ENCODE measurements at regions not wholly inside any gene's neighbourhood (a gene's known extent, or its start where the extent isn't known, plus 50 kb on each side); places are given as distances from the start of the nearest gene placed in this dataset.
"Not testable (repeated sequence)": the region's sequence is repeated elsewhere in the genome, so short reads cannot be mapped to it uniquely, and the experiment has no call there.

DNA sequence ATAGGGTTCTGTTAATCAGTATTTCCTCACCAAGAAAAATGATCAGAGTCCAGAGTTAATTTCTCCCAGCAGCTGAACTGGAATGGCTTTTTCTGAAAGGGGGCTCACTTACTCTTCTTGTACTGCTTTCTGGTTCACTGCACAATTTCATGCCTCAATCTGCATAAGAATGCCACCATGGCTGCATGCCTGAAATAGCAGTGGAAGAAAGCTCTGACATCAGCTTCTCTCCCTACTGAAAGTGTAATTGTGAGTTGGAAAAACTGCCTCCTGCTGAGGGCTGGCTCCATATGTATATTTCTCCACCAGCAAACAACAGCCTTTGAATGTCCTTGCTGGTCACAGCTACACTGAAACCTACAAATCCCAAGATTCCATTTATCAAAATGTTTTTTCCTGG, 1027.2 kb upstream of the GJE1 start:
- Mint-ChIP-seq H3K4me1 (peaks cover 5% of the 10 kb centered on the region), H3K4me3 (no peak overlapping the region), H3K27ac (no peak overlapping the region), H3K9me3 (peaks cover 3% of the 10 kb centered on the region), H3K27me3 (peaks cover 6% of the 10 kb centered on the region), H3K36me3 (no peaks in the 10 kb centered on the region)
- DNase-seq = no peak

DNA sequence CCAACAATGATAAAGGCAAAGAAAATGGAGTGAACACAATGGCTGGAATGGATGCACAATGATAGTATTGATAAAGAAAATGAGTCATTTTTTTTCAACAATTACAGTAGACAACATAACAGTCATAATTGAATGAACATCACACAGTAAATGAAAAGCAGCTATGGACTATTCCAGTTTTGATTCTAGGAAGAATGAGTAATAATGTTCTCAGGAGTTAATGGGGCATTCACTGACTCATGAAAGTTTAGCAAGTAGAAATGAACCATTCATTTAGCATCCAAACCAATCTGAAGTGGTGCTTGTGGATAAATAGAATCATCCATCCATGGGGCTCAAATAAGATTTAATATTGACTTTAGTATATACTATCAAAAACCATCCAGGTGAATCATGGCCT, 1029.5 kb upstream of the GJE1 start:
- H3K9me3 Mint-ChIP-seq = peaks cover 4% of the 10 kb centered on the region
- H3K36me3 Mint-ChIP-seq = no peaks in the 10 kb centered on the region
- H3K4me3 Mint-ChIP-seq = no peak overlapping the region
- peaks cover 14% of the 10 kb centered on the region for H3K27me3 Mint-ChIP-seq
- H3K4me1 Mint-ChIP-seq = peaks cover 5% of the 10 kb centered on the region
- DNase-seq = no peak
- H3K27ac Mint-ChIP-seq = no peak overlapping the region

DNA sequence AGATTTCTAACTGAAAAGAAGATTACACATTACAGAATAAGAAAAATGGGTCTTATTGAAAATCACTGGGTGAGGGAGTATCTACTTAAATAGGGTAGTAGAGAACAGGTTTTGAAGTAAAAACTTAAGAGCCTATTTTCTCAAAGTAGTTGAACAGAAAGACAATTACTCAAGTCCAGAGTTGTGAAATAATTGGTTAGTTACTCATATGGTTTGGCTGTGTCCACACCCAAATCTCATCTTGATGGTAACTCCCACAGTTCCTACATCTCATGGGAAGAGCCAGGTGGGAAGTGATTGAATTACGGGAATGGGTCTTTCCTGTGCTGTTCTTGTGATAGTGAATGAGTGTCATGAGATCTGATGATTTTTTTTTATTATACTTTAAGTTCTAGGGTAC, 1035.3 kb upstream of the GJE1 start:
- DNase-seq = no peak

DNA sequence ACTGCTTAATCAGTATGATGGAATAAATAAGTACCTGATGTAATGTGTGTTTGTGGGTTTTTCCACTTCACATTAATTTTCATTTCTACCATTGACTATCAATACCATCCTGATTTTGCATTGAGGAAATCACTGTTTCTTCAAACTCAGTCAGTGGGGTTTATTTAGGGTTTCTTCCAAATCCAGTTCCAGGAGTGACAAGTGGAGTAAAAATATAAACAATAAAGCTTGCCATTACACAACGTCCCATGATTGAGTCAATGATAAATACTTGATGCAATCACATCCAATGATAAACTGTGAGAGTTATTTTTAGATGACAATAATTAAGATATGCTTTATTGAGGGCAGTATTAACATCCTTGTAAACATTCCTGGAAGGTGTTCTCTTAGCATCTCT, 1037.4 kb upstream of the GJE1 start:
- peaks cover 8% of the 10 kb centered on the region for H3K27me3 Mint-ChIP-seq
- no peaks in the 10 kb centered on the region for H3K4me1 Mint-ChIP-seq
- no peak for DNase-seq
- H3K4me3 Mint-ChIP-seq = no peak overlapping the region
- H3K9me3 Mint-ChIP-seq = peaks cover 1% of the 10 kb centered on the region
- H3K36me3 Mint-ChIP-seq = no peaks in the 10 kb centered on the region
- no peak overlapping the region for H3K27ac Mint-ChIP-seq

More for the DNA sequence above, 1035.3 kb upstream of the GJE1 start:
- Mint-ChIP-seq H3K27me3 (peaks cover 14% of the 10 kb centered on the region), H3K4me1 (no peaks in the 10 kb centered on the region), H3K27ac (no peak overlapping the region), H3K36me3 (no peaks in the 10 kb centered on the region), H3K4me3 (no peak overlapping the region), H3K9me3 (peaks cover 1% of the 10 kb centered on the region)

DNA sequence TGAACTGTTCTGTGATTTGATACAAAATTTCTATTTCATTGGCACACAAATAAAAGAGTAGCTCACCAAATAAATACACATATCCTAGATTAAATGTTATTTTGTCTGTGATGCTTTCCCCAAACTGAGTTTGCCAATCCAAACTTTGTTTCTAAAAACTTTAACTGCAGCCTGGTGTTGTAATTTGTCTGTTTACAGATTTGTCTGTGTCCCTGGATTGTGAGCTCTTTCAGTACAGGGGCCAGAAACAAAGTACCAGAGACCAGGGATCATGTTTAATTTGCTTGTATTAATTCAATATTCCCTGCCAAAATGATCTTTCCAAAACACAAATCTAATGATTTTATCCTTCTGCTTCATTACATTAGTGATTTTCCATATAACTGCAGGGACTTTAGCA, 1044.6 kb upstream of the GJE1 start:
- DNase-seq = no peak
- H3K4me1 Mint-ChIP-seq = no peaks in the 10 kb centered on the region
- H3K9me3 Mint-ChIP-seq = no peaks in the 10 kb centered on the region
- H3K36me3 Mint-ChIP-seq = no peaks in the 10 kb centered on the region
- H3K27me3 Mint-ChIP-seq = no peaks in the 10 kb centered on the region
- H3K27ac Mint-ChIP-seq = no peak overlapping the region
- H3K4me3 Mint-ChIP-seq = no peak overlapping the region

DNA sequence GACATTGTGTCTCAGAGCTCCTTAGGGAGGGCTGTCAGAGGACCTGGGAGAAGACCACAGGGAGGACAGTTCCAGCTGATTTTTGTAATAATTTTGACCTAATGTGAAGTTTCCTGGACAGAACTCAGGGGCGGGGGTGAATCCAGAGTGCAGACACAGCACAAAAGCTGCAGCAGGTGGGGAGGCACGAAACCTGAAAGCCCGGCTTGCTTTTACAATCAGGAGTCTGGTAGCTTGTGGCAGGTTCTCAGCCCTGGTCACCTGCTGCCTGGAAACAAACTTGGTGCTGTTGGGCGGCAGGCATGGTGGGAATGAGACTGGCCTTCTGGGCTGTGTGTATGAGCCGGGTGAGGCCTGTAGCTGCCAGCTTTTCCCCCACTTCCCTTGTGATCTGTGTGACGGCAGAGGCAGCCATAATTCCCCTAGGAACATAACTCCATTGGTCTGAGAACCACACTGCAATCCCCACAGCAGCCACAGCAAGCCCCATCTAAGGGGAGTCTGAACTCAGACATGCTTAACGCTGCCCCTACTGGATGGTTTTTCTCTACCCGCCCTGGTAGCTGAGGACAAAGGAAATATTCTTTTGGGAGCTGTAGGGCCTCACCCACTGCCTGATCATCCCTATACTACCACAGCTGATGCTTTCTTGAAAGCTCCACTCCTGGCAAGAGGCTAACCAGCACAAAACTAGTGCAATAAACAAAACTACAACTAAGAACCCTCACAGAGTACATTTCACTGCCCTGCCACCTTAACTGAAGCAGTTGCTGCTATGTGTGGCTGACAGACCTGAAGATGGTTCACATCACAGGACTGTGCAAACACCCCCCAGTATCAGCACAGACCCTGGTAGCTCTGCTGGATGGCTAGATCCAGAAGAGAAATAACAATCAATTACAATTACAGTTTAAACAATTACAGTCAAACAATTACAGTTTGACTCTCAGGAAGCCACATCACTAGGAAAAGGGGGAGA, 1055.1 kb upstream of the GJE1 start:
- H3K9me3 Mint-ChIP-seq = no peaks in the 10 kb centered on the region
- DNase-seq = peak; percentile 14
- H3K27ac Mint-ChIP-seq = no peak overlapping the region
- no peaks in the 10 kb centered on the region for H3K4me1 Mint-ChIP-seq
- no peak overlapping the region for H3K4me3 Mint-ChIP-seq
- no peaks in the 10 kb centered on the region for H3K36me3 Mint-ChIP-seq
- H3K27me3 Mint-ChIP-seq = peaks cover 6% of the 10 kb centered on the region

DNA sequence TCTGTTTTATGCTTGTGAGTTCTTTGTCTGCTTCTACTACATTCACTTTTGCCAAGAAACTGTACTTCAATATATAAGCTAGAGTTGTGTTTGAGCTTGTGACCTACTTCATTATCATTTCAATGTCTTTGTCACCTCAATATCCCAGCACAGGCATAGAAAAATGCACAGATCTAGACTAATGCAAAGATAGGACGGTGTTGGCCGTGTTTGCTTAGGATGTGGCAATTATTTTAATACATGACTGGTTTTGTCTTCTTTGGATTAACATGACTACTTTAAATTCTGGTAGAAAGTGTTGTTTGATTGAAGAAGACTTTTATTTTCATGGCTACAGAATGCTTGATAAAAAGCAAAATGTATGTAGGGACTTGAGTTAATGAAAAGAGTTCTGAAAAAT, 1075.0 kb upstream of the GJE1 start:
- H3K4me3 Mint-ChIP-seq = no peak overlapping the region
- no peaks in the 10 kb centered on the region for H3K4me1 Mint-ChIP-seq
- no peak for DNase-seq
- no peak overlapping the region for H3K27ac Mint-ChIP-seq
- no peaks in the 10 kb centered on the region for H3K9me3 Mint-ChIP-seq
- peaks cover 11% of the 10 kb centered on the region for H3K27me3 Mint-ChIP-seq
- H3K36me3 Mint-ChIP-seq = no peaks in the 10 kb centered on the region

DNA sequence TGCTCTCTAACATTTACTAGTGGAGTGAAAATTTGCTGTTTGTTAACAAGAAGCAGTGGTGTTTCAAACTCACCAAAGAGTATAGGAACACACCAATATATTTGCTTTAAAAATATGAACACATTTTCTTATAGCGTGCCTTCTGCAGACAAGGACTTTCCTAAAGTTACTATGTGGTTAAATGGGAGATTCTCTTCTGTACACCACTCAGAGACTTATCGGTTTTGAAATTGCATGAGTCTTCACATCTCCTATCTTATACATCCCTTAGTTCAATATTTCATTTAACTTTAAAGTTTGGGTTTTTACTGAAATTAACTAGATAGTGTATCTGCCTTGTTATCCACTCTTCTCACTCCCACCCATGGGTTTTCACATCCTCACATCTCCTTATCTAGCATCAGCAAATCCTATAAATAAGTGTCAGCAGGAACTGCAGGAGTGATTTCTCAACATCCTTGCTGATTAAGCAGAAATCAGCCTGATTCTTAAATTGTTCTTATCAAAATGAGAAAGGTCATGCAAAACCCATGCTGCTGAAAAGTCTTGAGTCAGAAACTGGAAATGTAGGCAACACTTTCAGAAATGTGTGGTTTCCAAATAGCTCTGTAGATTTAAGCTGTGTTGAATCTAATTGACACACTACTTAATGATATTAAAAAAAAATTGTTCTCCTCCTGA, 1075.6 kb upstream of the GJE1 start:
- Mint-ChIP-seq H3K9me3 (no peaks in the 10 kb centered on the region), H3K4me1 (no peaks in the 10 kb centered on the region), H3K27me3 (peaks cover 8% of the 10 kb centered on the region), H3K27ac (no peak overlapping the region), H3K36me3 (no peaks in the 10 kb centered on the region), H3K4me3 (no peak overlapping the region)
- DNase-seq = no peak

DNA sequence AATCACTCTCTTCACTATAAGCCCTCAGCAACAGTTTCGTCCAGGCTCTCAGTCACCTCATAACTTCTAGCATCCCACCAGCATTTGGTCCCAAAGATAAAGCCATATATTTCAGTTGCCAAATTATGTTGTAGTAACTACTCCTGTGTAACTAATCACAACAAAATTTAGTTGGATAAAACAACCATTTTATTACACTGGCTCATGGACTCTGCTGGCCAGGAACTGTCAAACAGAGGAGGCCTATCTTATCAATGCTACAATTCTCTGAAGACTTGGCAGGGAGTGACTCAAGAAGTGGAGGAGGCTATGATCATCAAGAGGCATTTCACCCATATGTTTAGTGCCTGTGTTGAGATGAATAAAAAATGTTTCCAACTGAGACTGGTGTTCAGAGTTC, 1082.3 kb upstream of the GJE1 start:
- Mint-ChIP-seq H3K36me3 (no peaks in the 10 kb centered on the region), H3K9me3 (no peaks in the 10 kb centered on the region), H3K27me3 (peaks cover 4% of the 10 kb centered on the region), H3K4me3 (no peak overlapping the region), H3K4me1 (no peaks in the 10 kb centered on the region), H3K27ac (no peak overlapping the region)
- no peak for DNase-seq

DNA sequence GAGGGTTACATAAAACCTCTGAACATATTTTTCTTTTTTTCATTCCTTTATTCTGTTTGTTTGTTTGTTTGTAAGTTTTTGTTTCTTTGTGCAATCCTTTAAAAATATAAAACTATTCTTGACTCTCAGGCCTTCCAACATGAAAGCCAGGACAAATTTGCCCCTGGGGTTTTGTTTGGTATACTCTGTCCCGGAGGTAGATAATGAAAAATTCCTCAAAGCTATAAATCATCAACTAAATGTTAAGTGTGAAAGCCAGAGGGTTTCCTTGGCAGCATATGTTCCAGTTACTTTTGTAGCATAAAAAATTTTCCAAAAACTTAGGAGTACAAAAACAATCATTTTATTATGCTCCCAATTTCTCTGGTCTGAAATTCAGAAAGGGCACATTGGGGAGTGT, 1084.3 kb upstream of the GJE1 start:
- Mint-ChIP-seq H3K36me3 (no peaks in the 10 kb centered on the region), H3K4me1 (no peaks in the 10 kb centered on the region), H3K27ac (no peak overlapping the region), H3K4me3 (no peak overlapping the region), H3K27me3 (peaks cover 4% of the 10 kb centered on the region), H3K9me3 (no peaks in the 10 kb centered on the region)
- no peak for DNase-seq

DNA sequence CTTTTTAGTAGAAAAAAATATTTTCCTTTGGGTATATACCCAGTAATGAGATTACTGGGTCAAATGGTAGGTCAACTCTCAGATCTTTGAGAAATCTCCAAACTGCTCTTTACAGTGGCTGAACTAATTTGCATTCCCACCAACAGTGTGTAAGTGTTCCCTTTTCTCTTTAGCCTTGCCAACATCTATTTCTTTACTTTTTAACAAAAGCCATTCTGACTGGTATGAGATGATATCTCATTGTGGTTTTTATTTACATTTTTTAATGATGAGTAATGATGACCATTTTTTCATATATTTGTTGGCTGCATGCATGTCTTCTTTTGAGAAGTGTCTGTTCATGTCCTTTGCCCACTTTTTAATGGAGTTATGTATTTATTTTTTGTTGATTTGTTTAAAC, 1086.2 kb upstream of the GJE1 start:
- not testable (repeated sequence) for H3K27me3 Mint-ChIP-seq, H3K27ac Mint-ChIP-seq, H3K4me3 Mint-ChIP-seq, H3K9me3 Mint-ChIP-seq, DNase-seq, H3K4me1 Mint-ChIP-seq, H3K36me3 Mint-ChIP-seq

DNA sequence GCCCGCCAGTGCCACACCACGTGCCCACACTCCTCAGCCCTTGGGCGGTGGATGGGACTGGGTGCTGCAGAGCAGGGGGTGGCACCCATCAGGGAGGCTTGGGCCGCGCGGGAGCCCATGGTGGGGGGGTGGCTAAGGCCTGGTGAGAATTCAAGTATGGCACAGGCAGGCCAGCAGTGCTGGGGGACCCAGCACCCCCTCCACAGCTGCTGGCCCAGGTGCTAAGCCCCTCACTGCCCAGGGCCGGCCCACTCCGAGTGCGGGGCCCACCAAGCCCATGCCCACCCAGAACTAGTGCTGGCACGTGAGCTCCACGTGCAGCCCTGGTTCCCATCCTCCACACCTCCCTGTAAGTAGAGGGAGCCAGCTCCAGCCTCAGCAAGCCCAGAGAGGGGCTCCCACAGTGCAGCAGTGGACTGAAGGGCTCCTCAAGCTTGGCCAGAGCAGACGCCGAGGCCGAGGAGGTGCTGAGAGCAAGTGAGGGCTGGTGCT, 1091.1 kb upstream of the GJE1 start:
- no peaks in the 10 kb centered on the region for H3K4me1 Mint-ChIP-seq
- no peak for DNase-seq
- H3K36me3 Mint-ChIP-seq = no peaks in the 10 kb centered on the region
- H3K27ac Mint-ChIP-seq = no peak overlapping the region
- no peaks in the 10 kb centered on the region for H3K27me3 Mint-ChIP-seq
- no peak overlapping the region for H3K4me3 Mint-ChIP-seq
- peaks cover 4% of the 10 kb centered on the region for H3K9me3 Mint-ChIP-seq

DNA sequence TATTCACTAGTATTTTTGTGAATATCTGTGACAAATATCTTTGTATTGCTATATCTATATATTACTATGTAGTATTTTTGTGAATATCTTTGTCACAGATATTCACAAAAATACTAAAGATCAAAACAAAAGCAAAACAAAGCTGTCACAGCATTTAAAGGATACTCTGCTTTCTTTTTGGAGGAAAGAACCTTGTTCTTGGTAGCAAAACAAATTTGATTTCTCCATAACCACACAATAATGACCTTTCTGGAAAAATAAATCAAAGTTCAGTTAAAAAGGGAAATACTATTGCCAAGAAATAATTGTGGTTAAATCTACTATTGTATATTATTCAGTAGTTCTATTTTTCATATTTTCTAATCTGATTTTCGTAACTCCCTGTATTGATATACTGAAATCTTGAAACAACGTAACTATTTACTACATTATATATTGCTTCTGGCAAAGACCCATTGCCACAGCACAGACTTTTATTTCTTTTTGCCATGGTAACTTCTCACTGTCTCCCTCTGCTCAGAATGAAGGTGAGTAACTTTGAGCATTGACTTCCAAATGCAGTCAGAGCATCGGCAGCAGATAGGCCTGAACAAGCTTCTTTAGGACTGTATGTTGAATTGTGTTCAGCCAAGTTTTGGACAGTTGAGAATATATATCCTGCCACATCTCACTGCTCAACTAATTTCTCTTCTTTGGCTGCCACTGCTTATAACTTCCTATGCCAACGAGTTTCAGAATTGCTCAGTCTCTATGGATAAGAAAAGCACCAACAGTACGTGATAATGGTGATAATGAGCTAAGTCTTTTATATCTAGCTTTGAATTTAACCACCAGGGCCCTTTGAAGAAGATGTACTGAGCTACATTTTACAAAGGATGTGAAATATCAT, 1097.2 kb upstream of the GJE1 start:
- no peak overlapping the region for H3K4me3 Mint-ChIP-seq
- H3K4me1 Mint-ChIP-seq = no peaks in the 10 kb centered on the region
- no peak overlapping the region for H3K27ac Mint-ChIP-seq
- DNase-seq = no peak
- no peaks in the 10 kb centered on the region for H3K36me3 Mint-ChIP-seq
- H3K27me3 Mint-ChIP-seq = no peaks in the 10 kb centered on the region
- H3K9me3 Mint-ChIP-seq = no peaks in the 10 kb centered on the region

DNA sequence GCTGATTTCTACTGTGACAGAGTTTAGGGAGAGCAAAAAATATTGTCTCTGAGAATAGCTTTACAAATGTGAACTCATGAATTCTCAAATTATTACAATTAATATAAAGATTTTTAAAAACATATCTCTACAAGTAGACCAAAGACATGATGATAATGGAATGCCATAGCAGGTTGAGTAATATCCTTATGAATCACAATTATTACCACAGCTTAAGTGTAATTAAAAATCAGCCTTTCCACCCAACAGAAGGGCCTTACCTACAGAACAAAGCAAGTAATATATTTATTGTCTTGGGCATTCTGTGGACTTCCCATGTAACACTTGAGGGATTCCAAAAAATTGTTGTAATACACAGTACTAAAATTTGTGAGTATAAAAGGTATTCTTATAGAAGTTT, 1099.6 kb upstream of the GJE1 start:
- no peak overlapping the region for H3K27ac Mint-ChIP-seq
- no peak overlapping the region for H3K4me3 Mint-ChIP-seq
- no peak for DNase-seq

DNA sequence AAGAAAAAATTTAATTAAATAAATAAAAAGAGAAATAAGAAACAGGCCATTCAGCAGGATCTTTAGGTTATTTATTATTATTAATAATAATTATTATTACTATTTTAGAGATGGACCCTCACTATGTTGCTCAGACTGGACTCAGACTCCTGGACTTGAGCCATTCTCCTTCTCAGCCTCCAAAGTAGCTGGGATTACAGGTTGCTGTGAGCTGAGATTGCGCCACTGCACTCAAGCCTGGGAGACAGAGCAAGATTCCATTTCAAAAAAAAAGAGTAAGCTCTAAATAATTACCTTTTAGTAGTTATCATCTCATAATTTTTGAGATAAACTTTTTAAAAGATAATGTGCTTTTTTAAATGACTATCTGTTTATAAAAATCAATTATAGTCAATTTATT, 1102.8 kb upstream of the GJE1 start:
- Mint-ChIP-seq H3K4me1 (no peaks in the 10 kb centered on the region), H3K4me3 (no peak overlapping the region)
- no peak for DNase-seq

More for the DNA sequence above, 1099.6 kb upstream of the GJE1 start:
- no peaks in the 10 kb centered on the region for H3K4me1 Mint-ChIP-seq
- H3K9me3 Mint-ChIP-seq = no peaks in the 10 kb centered on the region
- H3K36me3 Mint-ChIP-seq = no peaks in the 10 kb centered on the region
- no peaks in the 10 kb centered on the region for H3K27me3 Mint-ChIP-seq

More for the DNA sequence above, 1102.8 kb upstream of the GJE1 start:
- no peaks in the 10 kb centered on the region for H3K27me3 Mint-ChIP-seq
- H3K27ac Mint-ChIP-seq = no peak overlapping the region
- H3K36me3 Mint-ChIP-seq = no peaks in the 10 kb centered on the region
- no peaks in the 10 kb centered on the region for H3K9me3 Mint-ChIP-seq
